Activated T-helper 1 cell treated with anti-CD3 and anti-CD28 coated beads, Interleukin-12 subunit alpha, Interleukin-12 subunit beta, Interleukin-2, Interleukin-4 antibody, amounts not matched to agents 30 ng/mL and 10 ng/mL and 1 ng/mL, durations not matched to agents 14 hours and 24 hours and 36 hours (primary cell): ENCODE measurements at regions not wholly inside any gene's neighbourhood (a gene's known extent, or its start where the extent isn't known, plus 50 kb on each side); places are given as distances from the start of the nearest gene placed in this dataset.

ENCODE experiments used
- DNase-seq: peaks from one replicate; pipeline ENCODE4 v3.0.0; 2021; ENCODE audit warnings: low spot score
- H3K27ac Mint-ChIP-seq: one replicate; pipeline ENCODE4 v1.8.0; 2021; ENCODE audit warnings: mild to moderate bottlenecking, mixed read lengths
- H3K27me3 Mint-ChIP-seq: one replicate; pipeline ENCODE4 v1.8.0; 2022; ENCODE audit warnings: mild to moderate bottlenecking, moderate library complexity, mixed read lengths; ENCODE audit not compliant: insufficient read depth
- H3K36me3 Mint-ChIP-seq: one replicate; pipeline ENCODE4 v1.8.0; 2021; ENCODE audit warnings: low read depth, mixed read lengths
- H3K4me1 Mint-ChIP-seq: one replicate; pipeline ENCODE4 v1.8.0; 2021; ENCODE audit warnings: low read depth, mixed read lengths
- H3K4me3 Mint-ChIP-seq: one replicate; pipeline ENCODE4 v1.8.0; 2021; ENCODE audit warnings: mild to moderate bottlenecking, moderate library complexity, mixed read lengths
- H3K9me3 Mint-ChIP-seq: one replicate; pipeline ENCODE4 v1.8.0; 2021; ENCODE audit warnings: mixed read lengths
- intact Hi-C: fragments of 100-400 bp; cut with micrococcal nuclease; formaldehyde crosslinking; loops from one replicate; pipeline ENCODE4 v1.15.1; 2024

DNA sequence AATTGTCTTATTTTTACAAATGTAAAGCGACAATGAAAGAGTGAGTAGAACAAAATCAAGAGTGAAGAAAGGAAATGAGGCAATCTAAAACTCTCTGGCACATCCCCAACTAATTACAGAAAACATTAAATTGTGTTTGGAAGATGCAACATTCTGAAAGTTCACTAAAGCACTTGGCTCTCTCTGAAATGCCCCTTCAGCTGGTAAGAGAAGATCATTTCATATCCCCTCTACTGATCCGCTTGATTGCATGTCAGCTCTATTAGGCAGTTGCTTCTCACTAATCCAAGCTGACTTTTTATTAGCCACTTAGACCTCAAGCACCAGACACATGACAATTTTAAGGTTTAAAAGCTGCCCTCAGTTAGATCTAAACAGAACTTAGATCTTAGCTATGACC lies 262.8 kb upstream of the PRMT6 start:
- no peak overlapping the region for H3K4me3 Mint-ChIP-seq
- intact Hi-C loops: no loop called here
- no peak overlapping the region for H3K27ac Mint-ChIP-seq
- H3K4me1 Mint-ChIP-seq: no peaks in the 10 kb centered on the region
- no peaks in the 10 kb centered on the region for H3K9me3 Mint-ChIP-seq
- no peak for DNase-seq
- no peaks in the 10 kb centered on the region for H3K27me3 Mint-ChIP-seq
- no peaks in the 10 kb centered on the region for H3K36me3 Mint-ChIP-seq

DNA sequence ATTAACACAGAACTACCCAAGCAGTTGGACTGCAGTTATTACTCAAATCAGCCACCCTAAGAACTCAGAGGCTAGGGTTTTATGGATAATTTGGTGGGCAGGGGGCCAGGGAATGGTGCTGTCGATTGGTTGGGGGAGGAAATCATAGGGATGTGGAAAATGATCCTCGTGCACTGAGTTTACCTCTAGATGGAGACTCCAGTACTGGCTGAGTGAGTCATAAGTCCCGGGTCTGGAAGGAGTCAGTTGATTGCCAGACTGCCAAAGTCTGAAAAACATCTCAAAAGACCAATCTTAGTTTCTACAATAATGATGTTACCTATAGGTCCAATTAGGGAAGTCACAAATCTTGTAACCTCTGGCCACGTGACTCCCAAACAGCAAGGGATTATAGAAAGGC lies 257.5 kb upstream of the PRMT6 start:
- DNase-seq: no peak
- Mint-ChIP-seq H3K4me3 (no peak overlapping the region), H3K27me3 (no peaks in the 10 kb centered on the region), H3K36me3 (no peaks in the 10 kb centered on the region), H3K4me1 (no peaks in the 10 kb centered on the region), H3K27ac (no peak overlapping the region), H3K9me3 (no peaks in the 10 kb centered on the region)
- intact Hi-C loops: no loop called here

DNA sequence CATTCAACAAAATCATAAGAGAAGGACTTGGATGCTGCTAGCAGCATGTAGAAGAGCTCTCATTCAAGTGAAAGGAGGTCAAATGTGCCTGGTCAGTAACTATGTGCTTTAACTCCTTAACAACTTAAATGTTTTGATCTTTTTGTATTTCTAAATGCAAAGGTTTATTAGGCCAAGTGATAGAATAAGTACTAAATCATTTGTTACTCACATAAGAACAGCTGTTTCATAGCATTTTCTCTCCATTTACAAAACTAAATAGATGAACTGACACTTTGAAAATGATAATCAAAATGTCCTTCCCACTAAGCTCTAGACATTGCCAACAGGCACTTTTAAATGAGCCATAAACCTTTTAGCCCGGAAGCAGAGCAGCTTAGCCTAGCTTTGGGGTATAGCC lies 254.3 kb upstream of the PRMT6 start:
- Mint-ChIP-seq H3K36me3 (no peaks in the 10 kb centered on the region), H3K9me3 (no peaks in the 10 kb centered on the region), H3K27me3 (no peaks in the 10 kb centered on the region), H3K4me3 (no peak overlapping the region), H3K27ac (no peak overlapping the region), H3K4me1 (no peaks in the 10 kb centered on the region)
- intact Hi-C loops: no loop called here
- no peak for DNase-seq

DNA sequence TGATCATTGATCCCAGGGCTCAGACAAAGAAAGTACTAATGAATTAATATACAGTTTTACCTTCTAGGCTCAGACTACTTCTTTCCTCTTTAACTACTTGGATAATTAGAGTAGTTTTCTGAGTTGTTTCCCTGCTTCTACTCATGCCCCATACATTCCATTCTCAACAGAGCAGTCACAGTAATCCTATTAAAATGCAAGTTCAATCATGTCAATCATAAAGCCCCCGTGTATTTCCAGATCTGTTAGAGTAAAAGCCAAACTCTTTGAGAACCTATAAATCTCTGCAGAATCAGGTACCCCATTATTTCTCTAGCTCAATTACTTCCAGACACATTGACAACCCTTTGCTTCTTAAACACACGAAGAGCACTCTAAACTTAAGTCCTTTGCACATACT lies 242.1 kb upstream of the PRMT6 start:
- H3K36me3 Mint-ChIP-seq: no peaks in the 10 kb centered on the region

DNA sequence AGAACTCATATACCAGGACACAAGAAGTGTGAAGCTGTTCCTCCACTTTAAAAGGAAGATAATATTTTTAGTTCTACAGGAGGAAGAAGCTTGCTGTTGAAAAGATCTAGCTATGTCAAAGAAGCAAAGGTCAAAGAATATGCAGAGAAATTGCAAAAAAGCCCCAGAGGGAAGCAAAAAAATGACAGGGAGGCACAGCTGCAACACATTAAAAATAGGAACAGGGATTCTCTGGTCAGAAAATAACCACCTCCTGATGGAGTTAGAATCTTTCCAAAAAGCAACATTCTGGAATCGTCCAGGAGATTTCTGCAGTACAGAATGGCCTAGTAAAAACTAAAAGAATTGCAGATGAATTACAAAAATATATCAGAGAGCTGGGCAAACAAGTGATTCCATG lies 238.9 kb upstream of the PRMT6 start:
- intact Hi-C loops: no loop called here
- H3K27ac Mint-ChIP-seq: no peak overlapping the region
- H3K4me3 Mint-ChIP-seq: no peak overlapping the region

More for the DNA sequence above, 242.1 kb upstream of the PRMT6 start:
- no peaks in the 10 kb centered on the region for H3K4me1 Mint-ChIP-seq
- no peak overlapping the region for H3K27ac Mint-ChIP-seq
- no peak for DNase-seq
- peaks cover 9% of the 10 kb centered on the region for H3K9me3 Mint-ChIP-seq
- H3K4me3 Mint-ChIP-seq: no peak overlapping the region
- H3K27me3 Mint-ChIP-seq: no peaks in the 10 kb centered on the region
- intact Hi-C loops: no loop called here

DNA sequence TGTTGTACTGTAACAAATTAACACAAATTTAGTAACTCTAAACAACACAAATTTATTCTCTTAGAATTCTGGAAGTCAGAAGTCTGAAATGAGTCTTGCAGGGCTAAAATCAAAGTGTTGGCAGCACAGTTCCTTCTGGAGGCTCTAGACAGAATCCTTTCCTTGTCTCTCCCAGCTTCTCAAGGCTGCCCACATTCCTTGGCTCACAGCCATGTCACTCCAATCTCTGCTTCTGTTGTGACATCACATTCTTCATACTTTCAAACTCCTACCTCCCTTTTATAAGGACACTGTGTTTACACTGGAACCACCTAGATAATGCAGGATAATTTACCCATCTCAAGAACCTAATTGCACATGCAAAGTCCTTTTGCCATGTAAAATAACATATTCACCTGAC lies 225.0 kb upstream of the PRMT6 start:
- intact Hi-C loops: no loop called here
- Mint-ChIP-seq H3K36me3 (no peaks in the 10 kb centered on the region), H3K4me1 (no peaks in the 10 kb centered on the region), H3K9me3 (peaks cover 4% of the 10 kb centered on the region), H3K4me3 (no peak overlapping the region), H3K27me3 (no peaks in the 10 kb centered on the region), H3K27ac (no peak overlapping the region)
- DNase-seq: no peak

More for the DNA sequence above, 238.9 kb upstream of the PRMT6 start:
- Mint-ChIP-seq H3K27me3 (no peaks in the 10 kb centered on the region), H3K36me3 (no peaks in the 10 kb centered on the region), H3K9me3 (no peaks in the 10 kb centered on the region), H3K4me1 (no peaks in the 10 kb centered on the region)
- DNase-seq: no peak

DNA sequence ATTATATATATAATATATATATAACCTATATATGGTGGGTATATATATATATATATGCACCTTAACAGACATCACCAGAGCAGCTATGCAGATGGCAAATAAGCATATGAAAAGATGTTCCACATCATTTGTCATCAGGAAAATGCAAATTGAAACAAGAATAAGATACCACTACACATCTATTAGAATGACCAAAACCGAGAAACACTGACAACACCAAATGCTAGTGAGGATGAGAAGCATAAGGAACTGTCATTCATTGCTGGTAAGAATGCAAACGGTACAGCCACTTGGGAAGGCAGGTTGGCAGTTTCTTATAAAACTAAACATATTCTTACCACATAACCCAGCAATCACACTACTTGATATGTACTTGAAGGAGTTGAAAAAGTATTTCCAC lies 219.8 kb upstream of the PRMT6 start:
- no peak for DNase-seq
- Mint-ChIP-seq H3K27ac (no peak overlapping the region), H3K4me1 (no peaks in the 10 kb centered on the region), H3K27me3 (no peaks in the 10 kb centered on the region), H3K36me3 (no peaks in the 10 kb centered on the region), H3K9me3 (no peaks in the 10 kb centered on the region), H3K4me3 (no peak overlapping the region)
- intact Hi-C loops: no loop called here

DNA sequence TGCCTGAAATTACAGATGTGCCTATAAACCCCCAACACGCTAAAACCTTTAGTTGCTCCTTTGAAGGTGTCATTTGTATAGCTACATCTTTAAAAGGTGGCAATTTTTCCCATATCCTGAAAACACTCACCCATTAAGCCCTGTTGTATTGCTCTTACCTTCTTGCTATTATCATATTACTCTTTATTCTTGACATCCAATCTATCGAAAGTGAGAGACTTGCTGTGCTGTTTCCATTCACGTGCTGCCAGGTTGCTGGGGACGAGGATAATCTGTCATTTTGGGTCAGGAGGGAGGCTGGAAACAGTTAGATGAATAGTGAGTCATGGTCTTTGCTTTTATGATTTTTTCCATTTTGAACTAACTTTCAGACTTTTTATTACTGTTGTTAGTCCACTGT lies 213.0 kb upstream of the PRMT6 start:
- H3K4me3 Mint-ChIP-seq: no peak overlapping the region
- no peaks in the 10 kb centered on the region for H3K36me3 Mint-ChIP-seq
- no peaks in the 10 kb centered on the region for H3K27me3 Mint-ChIP-seq
- no peak overlapping the region for H3K27ac Mint-ChIP-seq
- no peaks in the 10 kb centered on the region for H3K9me3 Mint-ChIP-seq
- H3K4me1 Mint-ChIP-seq: no peaks in the 10 kb centered on the region
- intact Hi-C loops: no loop called here
- no peak for DNase-seq

DNA sequence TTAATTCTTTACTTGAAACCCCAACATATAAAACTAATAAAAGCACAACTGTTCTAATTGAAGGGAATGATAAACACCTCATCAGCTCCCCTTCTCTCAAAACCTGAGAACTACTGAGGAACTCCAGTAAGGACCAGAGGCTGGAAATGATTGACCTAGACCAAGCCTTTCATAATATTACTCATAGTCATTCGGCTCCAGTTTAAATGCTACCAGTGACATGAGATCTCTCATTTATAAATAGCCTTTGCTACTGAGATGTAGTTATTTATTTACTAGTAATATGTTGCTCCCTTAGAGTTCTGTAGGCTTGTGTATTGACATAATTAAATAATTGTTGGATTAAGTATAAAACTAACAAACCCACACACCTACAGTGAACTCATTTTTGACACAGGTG lies 209.8 kb upstream of the PRMT6 start:
- H3K27me3 Mint-ChIP-seq: no peaks in the 10 kb centered on the region
- H3K4me3 Mint-ChIP-seq: no peak overlapping the region
- no peak for DNase-seq
- no peaks in the 10 kb centered on the region for H3K9me3 Mint-ChIP-seq
- no peaks in the 10 kb centered on the region for H3K4me1 Mint-ChIP-seq
- no peaks in the 10 kb centered on the region for H3K36me3 Mint-ChIP-seq
- no peak overlapping the region for H3K27ac Mint-ChIP-seq
- intact Hi-C loops: no loop called here

DNA sequence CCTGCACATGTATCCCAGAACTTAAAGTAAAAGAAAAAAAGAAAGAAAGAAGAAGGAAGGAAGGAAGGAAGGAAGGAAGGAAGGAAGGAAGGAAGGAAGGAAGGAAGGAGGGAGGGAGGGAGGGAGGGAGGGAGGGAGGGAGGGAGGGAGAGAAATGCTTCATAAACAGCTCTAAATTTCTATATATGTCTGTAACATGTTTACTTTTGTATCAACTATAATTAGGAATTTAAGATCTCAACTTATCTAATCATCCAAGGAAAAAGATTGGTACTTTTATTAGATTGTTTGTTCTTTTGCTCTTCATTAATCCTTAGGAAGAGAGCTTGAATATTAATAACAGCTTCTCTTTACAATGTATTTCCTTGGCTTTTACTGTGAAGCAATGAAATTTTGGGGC lies 195.4 kb upstream of the PRMT6 start:
- DNase-seq: no peak
- H3K9me3 Mint-ChIP-seq: no peaks in the 10 kb centered on the region

DNA sequence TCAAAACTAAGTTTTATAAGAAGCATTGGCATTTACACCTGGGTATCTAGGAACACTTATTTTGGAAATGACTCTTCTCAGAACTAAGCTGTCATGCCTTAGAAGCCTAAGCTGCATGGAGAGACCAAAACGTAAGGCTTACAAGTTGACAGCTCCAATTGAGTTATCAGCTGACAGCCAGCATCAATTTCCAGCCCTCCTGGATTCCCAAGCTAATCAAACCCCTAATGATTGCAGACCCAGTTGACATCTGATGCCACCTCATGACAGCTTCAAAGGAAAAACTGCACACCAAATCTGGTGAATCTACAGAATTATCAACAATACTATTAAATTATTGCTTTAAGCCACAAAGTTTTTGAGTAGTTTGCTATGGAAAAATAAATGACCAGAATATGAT lies 187.6 kb upstream of the PRMT6 start:
- Mint-ChIP-seq H3K36me3 (no peaks in the 10 kb centered on the region), H3K4me1 (no peaks in the 10 kb centered on the region), H3K27ac (no peak overlapping the region), H3K27me3 (no peaks in the 10 kb centered on the region), H3K9me3 (no peaks in the 10 kb centered on the region), H3K4me3 (no peak overlapping the region)
- intact Hi-C loops: no loop called here
- no peak for DNase-seq

More for the DNA sequence above, 195.4 kb upstream of the PRMT6 start:
- Mint-ChIP-seq H3K27ac (no peak overlapping the region), H3K36me3 (no peaks in the 10 kb centered on the region), H3K4me1 (no peaks in the 10 kb centered on the region), H3K4me3 (no peak overlapping the region), H3K27me3 (no peaks in the 10 kb centered on the region)
- intact Hi-C loops: no loop called here

DNA sequence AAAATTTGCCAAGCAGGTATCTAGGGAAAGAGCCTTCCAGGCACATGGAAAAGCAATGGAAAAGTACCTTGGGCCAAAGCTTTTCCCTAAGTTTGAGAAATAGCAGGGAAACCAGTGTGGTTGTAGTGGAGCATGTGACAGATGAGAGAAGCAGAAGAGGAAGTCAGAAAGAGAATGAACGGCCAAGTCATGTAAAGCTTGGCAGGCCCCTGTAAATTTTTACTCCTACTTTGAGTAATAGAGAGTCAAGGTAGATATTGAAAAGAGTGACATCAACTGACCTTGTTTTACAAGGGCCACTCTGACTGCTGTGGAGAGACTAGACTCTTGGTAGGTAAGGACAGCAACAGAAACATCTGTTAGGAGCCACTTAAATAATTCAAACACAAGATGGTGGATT lies 180.9 kb upstream of the PRMT6 start:
- no peaks in the 10 kb centered on the region for H3K9me3 Mint-ChIP-seq
- H3K27me3 Mint-ChIP-seq: no peaks in the 10 kb centered on the region
- H3K36me3 Mint-ChIP-seq: no peaks in the 10 kb centered on the region
- no peak for DNase-seq
- no peak overlapping the region for H3K27ac Mint-ChIP-seq
- no peak overlapping the region for H3K4me3 Mint-ChIP-seq
- H3K4me1 Mint-ChIP-seq: no peaks in the 10 kb centered on the region
- intact Hi-C loops: no loop called here

DNA sequence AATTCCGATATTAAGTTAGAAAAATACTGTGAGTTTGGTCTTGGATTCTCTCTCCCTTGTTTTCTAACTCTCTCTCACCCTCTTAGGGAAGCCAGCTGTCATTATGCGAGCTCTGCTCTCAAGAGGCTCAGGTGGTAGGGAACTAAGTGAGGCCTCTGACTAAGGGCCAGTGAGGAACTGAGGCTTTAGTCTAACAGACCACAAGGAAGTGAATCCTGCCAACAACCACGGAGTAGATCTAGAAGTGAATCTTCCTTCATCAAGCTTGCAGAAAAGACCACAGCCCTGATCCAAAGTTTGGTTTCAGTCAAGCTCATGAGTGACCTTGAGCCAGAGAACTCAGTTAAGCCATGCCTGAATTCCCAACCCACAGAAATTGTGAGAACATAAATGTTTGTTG lies 180.1 kb upstream of the PRMT6 start:
- Mint-ChIP-seq H3K4me1 (no peaks in the 10 kb centered on the region), H3K4me3 (no peak overlapping the region), H3K9me3 (no peaks in the 10 kb centered on the region), H3K27me3 (no peaks in the 10 kb centered on the region), H3K27ac (no peak overlapping the region), H3K36me3 (no peaks in the 10 kb centered on the region)
- DNase-seq: no peak
- intact Hi-C loops: no loop called here

DNA sequence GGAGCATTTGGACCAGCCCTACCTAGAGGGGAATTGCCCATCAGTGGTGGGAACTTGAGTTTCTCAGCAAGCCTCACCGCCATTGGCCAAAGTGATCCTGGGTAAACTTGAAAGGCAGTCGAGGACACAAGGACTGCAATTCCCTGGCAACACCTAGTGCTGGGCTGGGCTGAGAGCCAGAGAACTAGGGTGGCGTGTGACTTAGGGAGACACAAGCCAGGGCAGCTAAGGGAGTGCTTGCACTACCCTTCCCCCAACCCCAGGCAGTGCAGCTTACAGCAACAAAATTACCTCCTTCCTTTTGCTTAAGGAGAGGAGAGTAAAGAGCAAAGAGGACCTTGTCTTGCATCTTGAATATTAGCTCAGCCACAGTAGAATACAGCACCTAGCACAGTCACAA lies 176.9 kb upstream of the PRMT6 start:
- Mint-ChIP-seq H3K27me3 (no peaks in the 10 kb centered on the region), H3K36me3 (no peaks in the 10 kb centered on the region), H3K27ac (no peak overlapping the region), H3K4me1 (no peaks in the 10 kb centered on the region), H3K4me3 (no peak overlapping the region), H3K9me3 (no peaks in the 10 kb centered on the region)
- DNase-seq: no peak
- intact Hi-C loops: no loop called here
